CD4-positive, alpha-beta T cell treated with Interleukin-21 for 1 hour (primary cell): ENCODE measurements at regions not wholly inside any gene's neighbourhood (a gene's known extent, or its start where the extent isn't known, plus 50 kb on each side); places are given as distances from the start of the nearest gene placed in this dataset.
"Not testable (repeated sequence)": the region's sequence is repeated elsewhere in the genome, so short reads cannot be mapped to it uniquely, and the experiment has no call there.

Experiments
- DNase-seq: peaks from one replicate; pipeline ENCODE4 v3.0.0-alpha.2; 2020

- no peak for DNase-seq
Observed at GRCh38 chr1:87969040-87969439, 640.4 kb downstream of the LMO4 start.

- DNase-seq: no peak
Observed at GRCh38 chr1:87972811-87973210, 644.1 kb downstream of the LMO4 start.

DNA sequence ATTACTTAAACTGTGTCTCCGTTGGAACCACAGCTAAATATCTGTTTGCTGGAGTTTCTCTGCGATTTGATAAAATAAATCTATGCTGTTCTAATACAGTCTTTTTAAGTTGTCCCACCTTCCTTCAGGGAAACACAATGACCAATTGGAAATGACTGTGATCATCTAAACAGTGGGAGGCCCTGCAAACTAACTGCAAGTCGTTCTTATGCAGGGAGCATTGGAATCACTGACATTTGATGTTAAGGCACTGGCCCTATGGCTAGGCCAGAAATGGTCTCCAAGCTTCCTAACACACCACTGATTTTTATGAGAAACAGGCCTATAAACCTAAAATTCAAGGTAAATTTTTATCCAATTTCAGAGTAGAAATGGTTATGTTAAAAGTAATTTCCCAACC, 645.2 kb downstream of the LMO4 start:
- no peak for DNase-seq

GRCh38 chr1:87976316-87976715, 647.6 kb downstream of the LMO4 start:
- no peak for DNase-seq

DNA sequence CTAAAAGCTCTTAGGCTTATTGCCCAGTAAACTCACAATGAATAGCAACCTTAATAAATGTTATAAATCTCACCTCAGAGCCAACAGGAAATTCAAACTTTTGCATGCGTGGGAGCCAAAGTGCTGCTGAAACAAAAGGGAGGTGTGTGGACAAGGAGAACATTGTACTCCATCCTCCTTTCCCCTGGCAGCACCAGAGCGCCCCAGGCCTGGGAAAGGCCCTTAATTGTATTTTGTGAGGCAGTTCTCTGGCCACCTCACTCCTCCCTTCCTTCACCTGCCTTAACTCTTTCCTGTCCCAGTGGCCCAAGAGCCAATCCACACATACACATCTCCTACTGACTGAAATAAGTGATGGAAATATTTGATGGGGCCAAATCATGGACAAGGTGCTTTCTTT, 648.5 kb downstream of the LMO4 start:
- DNase-seq: no peak

DNA sequence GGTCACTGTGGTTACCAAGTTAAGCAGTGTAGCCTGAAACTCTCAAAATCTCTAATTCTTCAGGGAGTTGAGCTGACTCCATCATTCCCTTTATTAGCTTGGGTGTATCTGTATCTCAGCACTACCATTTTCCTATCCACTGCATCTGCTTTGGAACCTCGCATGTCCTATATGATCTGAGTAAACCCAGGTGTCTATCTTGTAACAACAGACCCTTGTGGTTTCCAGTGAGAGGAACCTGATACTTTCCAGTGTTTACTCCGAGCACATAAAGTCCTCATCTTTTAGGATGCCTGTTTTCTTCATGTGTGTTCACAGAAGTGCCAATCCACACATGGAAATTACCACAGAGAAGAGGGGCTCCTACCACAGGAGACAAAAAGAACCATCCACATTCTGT, 650.4 kb downstream of the LMO4 start:
- no peak for DNase-seq

DNA sequence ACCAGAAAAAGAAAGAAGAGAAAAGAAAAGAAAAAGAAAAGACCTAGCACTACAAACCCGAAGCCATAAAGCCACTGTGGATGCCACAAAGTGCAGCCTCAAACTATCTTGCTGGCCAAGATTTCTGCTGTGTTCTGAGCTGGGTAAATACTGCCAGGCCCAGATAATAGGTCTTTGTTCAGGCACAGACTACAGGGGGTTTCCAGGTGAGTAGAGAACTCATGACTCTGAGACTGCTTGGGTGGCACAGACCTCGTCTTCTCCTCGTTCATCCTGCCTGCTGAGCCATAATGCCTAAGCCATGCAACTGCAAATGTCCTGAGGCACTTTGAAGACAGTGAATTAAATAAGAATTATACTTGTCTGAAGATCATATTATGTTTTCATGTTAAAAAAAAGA, 651.8 kb downstream of the LMO4 start:
- DNase-seq: no peak

- DNase-seq: no peak
Observed at GRCh38 chr1:87981386-87981785, 652.7 kb downstream of the LMO4 start.

GRCh38 chr1:87981810-87982209, 653.1 kb downstream of the LMO4 start:
- no peak for DNase-seq

GRCh38 chr1:87983841-87984240, 655.2 kb downstream of the LMO4 start:
- DNase-seq: no peak

DNA sequence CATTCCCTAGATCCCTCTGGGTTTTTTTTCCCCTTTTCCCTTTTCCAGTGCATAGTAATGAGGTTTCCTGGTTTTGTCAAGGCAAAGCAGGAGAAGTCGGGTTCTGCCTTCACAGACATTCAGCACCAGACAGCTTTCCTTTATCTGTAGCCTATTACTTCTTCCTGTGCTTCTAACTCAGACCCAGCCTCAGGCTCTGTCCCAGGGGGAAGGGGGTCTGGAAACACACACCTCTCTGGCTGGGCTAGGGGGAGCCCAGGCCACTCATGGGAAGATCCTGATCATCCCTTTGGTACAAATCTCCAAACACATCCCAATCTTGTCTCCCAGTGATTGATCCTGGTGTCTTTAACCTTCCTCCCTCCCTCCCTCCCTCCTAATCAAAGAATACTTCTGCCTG, 656.4 kb downstream of the LMO4 start:
- no peak for DNase-seq

DNA sequence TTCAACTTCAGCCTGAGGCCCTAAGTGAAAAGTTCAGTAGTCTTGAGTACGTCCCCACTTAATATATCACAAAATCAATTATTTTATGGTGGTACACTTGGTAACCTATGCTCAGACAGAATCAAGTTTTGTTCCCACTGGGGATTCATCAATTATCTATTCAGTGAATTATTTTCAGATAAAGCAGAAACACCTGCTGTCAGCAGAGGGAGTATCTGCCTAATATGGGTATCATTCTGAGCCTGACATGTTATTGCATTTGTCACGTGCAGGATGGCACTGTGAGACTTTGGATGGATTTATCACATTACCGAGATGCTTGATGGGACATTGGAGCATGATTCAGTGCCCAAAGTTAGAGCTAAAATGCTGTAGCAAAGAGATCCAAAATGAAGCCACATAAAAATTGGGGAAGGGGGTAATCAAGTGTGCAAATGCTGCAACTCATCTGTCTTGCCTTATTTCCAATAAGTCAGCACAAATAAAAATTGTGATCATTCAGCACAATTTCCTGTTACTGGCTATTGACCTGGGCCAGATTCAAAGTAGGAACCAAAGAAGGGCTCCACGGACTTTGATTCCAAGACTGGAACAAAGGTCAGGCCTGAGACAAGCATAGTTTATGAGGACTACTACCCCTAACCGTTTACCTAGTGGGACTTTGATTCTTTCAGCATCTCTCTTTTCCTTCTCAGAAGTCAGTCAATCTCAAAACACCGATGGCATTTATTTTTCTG, 657.6 kb downstream of the LMO4 start:
- DNase-seq: no peak

GRCh38 chr1:87989346-87989745, 660.7 kb downstream of the LMO4 start:
- no peak for DNase-seq

DNA sequence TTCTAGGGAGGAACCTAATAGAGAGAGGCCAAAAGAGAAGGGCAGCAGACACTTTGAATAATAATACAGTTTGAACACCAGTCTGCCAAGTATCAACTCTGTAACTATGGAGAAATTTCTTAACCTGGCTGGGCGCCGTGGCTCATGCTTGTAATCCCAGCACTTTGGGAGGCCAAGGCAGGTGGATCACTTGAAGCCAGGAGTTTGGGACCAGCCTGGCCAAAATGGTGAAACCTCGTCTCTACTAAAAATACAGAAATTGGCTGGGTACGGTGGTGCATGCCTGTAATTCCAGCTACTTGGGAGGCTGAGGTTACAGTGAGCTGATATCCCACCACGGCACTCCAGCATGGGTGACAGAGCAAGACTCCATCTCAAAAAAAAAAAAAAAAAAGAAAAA, 663.9 kb downstream of the LMO4 start:
- DNase-seq: not testable (repeated sequence)

- no peak for DNase-seq
Observed at GRCh38 chr1:87993051-87993450, 664.4 kb downstream of the LMO4 start.

GRCh38 chr1:87999852-88000251, 671.2 kb downstream of the LMO4 start:
- no peak for DNase-seq

- DNase-seq: no peak
Observed at GRCh38 chr1:88001460-88001859, 672.8 kb downstream of the LMO4 start.

- no peak for DNase-seq
Observed at GRCh38 chr1:88003255-88003654, 674.6 kb downstream of the LMO4 start.

DNA sequence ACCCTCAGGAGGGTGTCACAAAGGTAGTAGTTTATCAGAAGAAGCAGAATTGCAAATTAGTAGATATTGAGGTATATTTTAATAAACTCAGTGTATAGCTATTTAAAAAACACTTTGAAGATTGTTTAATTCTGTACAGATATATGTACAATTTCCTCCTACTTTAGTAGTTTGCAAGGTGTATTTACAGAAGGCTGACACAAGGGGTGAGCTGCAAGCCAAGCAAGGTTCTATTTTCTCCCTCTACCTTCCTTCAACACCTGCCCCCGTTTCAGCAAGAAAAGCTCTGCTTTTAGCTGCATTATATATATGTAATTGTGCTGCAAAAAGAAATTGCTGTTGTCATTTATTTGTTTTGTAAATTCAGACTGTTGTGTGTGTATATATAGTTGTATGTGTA, 674.2 kb upstream of the PKN2 start:
- no peak for DNase-seq

- no peak for DNase-seq
Observed at GRCh38 chr1:88013485-88013884, 670.6 kb upstream of the PKN2 start.

DNA sequence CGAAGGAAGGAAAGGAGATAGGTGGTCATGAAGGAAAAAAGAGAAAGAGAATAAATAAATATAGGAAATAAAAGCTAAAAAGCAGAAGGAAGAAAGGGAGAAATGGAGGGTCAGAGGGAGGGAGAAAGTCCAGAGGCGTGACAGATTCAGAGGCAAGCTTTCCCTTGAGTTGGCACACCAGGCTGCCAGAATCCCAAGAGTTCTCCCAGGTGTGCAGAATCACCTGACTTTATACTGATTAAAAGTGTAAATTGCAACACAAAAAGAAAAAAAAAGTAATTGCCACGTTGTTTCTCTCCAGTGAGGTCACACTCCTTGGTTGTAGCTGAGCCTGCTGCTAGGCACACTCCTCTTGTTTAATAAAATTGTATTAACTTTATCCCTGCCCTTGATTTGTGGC, 669.9 kb upstream of the PKN2 start:
- no peak for DNase-seq

DNA sequence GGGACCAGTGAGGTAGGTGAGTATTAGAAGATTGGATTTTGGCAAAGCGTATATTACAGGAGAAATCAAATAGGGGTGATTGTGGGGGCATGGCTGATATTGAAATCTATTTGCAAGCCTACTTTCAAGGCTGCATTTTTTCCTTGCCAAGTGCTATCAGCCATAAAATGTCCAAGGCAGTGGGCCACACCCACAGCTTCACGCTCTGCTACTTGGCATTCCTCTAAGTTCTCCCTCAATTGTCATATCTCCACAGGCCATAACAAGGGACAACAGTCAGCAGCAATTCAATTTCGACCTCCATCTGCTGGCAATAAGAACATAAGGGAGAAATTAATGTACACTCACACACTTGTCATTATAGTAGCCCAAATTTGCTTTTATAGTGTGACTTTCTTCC, 667.1 kb upstream of the PKN2 start:
- DNase-seq: no peak

DNA sequence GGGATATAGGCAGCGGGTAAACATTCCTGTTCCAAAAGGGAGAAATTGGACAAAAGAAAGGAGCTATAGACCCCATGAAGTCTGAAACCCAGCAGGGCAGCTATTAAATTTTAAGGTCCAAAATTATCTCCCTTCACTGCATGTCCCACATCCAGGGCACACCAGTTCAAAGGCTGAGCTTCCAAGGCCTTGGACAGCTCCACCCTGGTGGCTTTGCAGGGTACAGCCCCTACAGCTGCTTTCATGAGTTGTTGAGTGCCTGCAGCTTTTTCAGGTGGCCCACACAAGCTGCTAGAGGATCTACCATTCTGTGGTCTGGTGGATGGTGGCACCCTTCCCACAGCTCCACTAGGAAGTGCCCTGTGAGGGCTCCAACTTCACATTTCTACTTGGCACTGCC, 662.5 kb upstream of the PKN2 start:
- no peak for DNase-seq

DNA sequence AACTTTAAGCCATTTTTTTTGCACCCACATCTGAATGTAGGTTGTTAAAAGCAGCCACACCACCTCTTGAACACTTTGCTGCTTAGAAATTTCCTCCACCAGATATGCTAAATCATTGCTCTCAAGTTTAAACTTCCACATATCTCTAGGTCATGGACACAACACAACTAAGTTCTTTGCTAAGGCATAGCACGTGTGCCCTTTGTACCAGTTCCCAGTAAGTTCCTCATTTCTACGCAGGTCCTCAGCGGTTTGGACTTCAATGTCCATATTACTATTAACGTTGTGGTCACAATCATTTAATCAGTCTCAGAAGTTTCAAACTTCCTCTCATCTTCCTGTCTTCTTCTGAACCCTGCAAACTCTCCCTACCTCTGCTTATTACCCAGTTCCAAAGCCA, 661.6 kb upstream of the PKN2 start:
- no peak for DNase-seq

DNA sequence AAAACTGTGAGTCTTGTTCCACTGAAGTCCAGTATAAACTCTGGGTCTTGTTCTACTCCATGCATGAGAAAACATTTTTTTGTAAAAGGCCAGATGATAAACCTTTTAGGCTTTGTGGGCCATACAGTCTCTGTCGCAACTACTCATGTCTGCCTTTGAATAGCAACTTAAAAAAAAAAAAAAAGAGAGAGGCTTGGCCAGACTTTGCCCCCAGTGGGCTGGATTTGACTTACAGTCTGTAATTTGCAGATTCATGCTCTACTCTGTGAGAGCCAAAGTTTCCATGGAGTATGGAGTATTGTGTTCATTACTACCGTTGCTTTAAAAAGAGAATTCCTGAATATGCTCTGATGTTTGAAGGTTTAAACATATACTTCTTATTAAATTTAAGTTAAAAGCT, 654.9 kb upstream of the PKN2 start:
- DNase-seq: no peak

GRCh38 chr1:88029899-88030298, 654.2 kb upstream of the PKN2 start:
- DNase-seq: no peak
